Smooth muscle cell (in vitro differentiated cells): ENCODE measurements at regions not wholly inside any gene's neighbourhood (a gene's known extent, or its start where the extent isn't known, plus 50 kb on each side); places are given as distances from the start of the nearest gene placed in this dataset.

ENCODE experiments used
- DNase-seq: peaks from one replicate; lab custom pipeline; 2025; ENCODE audit not compliant: unreplicated experiment; lab: John Stamatoyannopoulos, UW
- H2AFZ ChIP-seq: fragments of 200-600 bp; sonication (generic); 2 replicates; pipeline ENCODE4 v1.6.0; 2016; ENCODE audit warnings: antibody characterized with exemption, low read depth, mild to moderate bottlenecking
- H3F3A ChIP-seq: fragments of 200-600 bp; sonication (generic); 2 replicates; pipeline ENCODE4 v1.6.0; 2017; ENCODE audit warnings: antibody characterized with exemption, low read depth
- H3K27ac ChIP-seq: fragments of 200-600 bp; sonication (generic); 2 replicates; pipeline ENCODE4 v1.5.1; 2016; ENCODE audit warnings: low read depth, mild to moderate bottlenecking
- H3K27me3 ChIP-seq: fragments of 200-600 bp; sonication (generic); 2 replicates; pipeline ENCODE4 v1.6.1; 2016; ENCODE audit warnings: low read depth, mild to moderate bottlenecking
- H3K36me3 ChIP-seq: fragments of 200-600 bp; sonication (generic); 2 replicates; pipeline ENCODE4 v1.5.1; 2016; ENCODE audit warnings: low read depth
- H3K4me1 ChIP-seq: fragments of 200-600 bp; sonication (generic); 2 replicates; pipeline ENCODE4 v1.5.1; 2016; ENCODE audit warnings: low read depth
- H3K4me2 ChIP-seq: fragments of 200-600 bp; sonication (generic); 2 replicates; pipeline ENCODE4 v1.6.0; 2016; ENCODE audit warnings: mild to moderate bottlenecking
- H3K4me3 ChIP-seq: fragments of 200-600 bp; sonication (generic); 2 replicates; pipeline ENCODE4 v1.5.1; 2016; ENCODE audit warnings: mild to moderate bottlenecking
- H3K79me2 ChIP-seq: fragments of 200-600 bp; sonication (generic); 2 replicates; pipeline ENCODE4 v1.6.0; 2016; ENCODE audit warnings: low read depth, mild to moderate bottlenecking
- H3K9ac ChIP-seq: fragments of 200-600 bp; sonication (generic); 2 replicates; pipeline ENCODE4 v1.6.0; 2016; ENCODE audit warnings: low read depth
- H3K9me3 ChIP-seq: fragments of 200-600 bp; sonication (generic); replicated peaks from 2 replicates; pipeline ENCODE4 v1.5.1; 2016; ENCODE audit warnings: low read depth
- H4K20me1 ChIP-seq: fragments of 200-600 bp; sonication (generic); 2 replicates; pipeline ENCODE4 v1.6.0; 2016; ENCODE audit warnings: low read depth
- CTCF ChIP-seq: fragments of 200-600 bp; sonication (generic); IDR thresholded peaks from 2 replicates; pipeline ENCODE4 v1.5.1; 2017; ENCODE audit warnings: borderline replicate concordance, mild to moderate bottlenecking, antibody characterized with exemption; ENCODE audit not compliant: insufficient read depth, poor library complexity, severe bottlenecking
- WGBS: methylation state at CpG from one replicate; pipeline ENCODE4 v1.1.7; 2016; ENCODE audit warnings: low lambda C conversion rate; 5-methylcytosine and 5-hydroxymethylcytosine counted together

GRCh38 chr2:2650608-2651375, 319.7 kb upstream of the MYT1L start:
- Histone ChIP-seq H3K9ac (no peak overlapping the region), H3K4me2 (no peak overlapping the region), H3K4me3 (no peak overlapping the region), H2AFZ (no peak overlapping the region), H3K79me2 (no peaks in the 10 kb centered on the region), H4K20me1 (no peaks in the 10 kb centered on the region), H3K27me3 (no peaks in the 10 kb centered on the region), H3K36me3 (no peaks in the 10 kb centered on the region), H3K4me1 (peaks cover 4% of the 10 kb centered on the region), H3K27ac (no peak overlapping the region), H3K9me3 (no peaks in the 10 kb centered on the region), H3F3A (no peaks in the 10 kb centered on the region)
- 92% methylated on average over 20 of the region's 20 CpGs for whole genome bisulfite sequencing
- TF ChIP-seq CTCF: no peak
- no peak for DNase-seq

DNA sequence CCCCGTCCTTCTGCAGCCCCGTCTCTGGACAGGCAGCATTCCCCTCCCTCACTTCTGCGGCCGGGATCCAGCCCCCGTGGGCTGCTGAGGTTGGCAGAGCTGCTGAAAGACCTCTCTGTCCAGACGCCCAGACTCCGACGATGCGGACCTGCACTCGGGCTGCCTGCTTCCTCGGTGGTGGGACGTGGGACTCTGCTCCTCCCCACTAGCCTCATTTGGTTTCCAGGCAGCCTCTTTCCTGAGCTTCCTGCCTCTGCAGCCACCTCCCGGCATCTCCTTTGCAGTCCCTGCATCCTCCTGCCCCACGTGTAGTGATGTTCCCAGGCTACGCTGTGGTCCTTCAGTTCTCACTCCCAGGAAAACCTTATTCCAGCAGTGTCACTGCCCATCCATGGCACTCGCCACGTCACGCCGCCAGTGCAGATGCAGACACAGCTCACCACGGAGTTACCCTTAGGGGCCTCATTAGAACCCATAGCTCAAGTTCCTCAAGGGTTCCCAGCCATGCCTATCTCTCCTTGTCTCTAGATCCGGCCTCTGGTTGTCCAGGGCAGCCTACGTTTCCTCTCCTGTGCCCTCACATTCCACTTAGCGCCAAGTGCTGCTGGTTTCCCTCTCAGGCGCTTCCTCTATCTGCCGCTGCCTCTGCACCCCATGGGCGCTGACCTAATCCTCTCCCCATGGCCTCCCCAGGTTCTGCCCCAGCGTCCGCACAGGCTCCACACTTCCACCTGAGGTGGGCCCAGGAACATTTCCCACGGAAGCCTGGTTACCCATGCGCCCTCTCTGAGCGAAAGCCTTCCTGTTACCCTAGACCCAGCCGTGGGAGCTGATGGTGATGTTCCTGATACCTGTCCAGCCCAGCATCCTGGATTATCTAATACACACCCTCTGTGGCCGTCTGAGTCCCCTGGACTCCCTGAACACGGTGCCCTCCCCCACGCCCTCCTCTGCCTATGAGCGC, 318.3 kb upstream of the MYT1L start:
- no peak overlapping the region for H3K4me3 ChIP-seq
- no peak for TF ChIP-seq CTCF

DNA sequence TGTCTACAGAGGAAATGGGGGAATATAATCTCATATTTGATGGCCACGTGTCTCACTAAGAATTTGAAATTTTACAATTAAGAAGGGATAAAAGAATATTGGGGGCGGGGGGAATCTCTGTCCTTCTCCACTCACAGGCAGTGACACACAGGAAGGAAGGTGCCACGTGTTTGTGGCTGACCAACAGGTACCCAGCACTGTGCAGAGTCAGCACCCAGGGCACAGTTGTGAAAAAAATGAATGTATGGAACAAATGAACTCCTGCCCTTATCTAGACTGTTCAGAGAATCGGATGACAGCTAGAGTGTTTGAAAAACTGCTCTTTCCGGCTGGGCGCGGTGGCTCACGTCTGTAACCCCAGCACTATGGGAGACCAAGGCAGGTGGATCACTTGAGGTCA, 317.0 kb upstream of the MYT1L start:
- peaks cover 4% of the 10 kb centered on the region for H3K4me1 ChIP-seq
- H3K27me3 ChIP-seq: no peaks in the 10 kb centered on the region
- H3K36me3 ChIP-seq: no peaks in the 10 kb centered on the region
- H3K9me3 ChIP-seq: no peaks in the 10 kb centered on the region
- H2AFZ ChIP-seq: no peak overlapping the region
- no peak overlapping the region for H3K4me2 ChIP-seq
- H3K9ac ChIP-seq: no peak overlapping the region
- WGBS: 93% methylated on average over 8 of the region's 8 CpGs
- TF ChIP-seq CTCF: no peak
- no peaks in the 10 kb centered on the region for H4K20me1 ChIP-seq
- H3F3A ChIP-seq: no peaks in the 10 kb centered on the region
- no peak overlapping the region for H3K4me3 ChIP-seq
- H3K79me2 ChIP-seq: no peaks in the 10 kb centered on the region
- DNase-seq: no peak
- no peak overlapping the region for H3K27ac ChIP-seq

More for the DNA sequence above, 318.3 kb upstream of the MYT1L start:
- WGBS: 90% methylated on average over 36 of the region's 36 CpGs
- DNase-seq: no peak
- no peak overlapping the region for H3K4me2 ChIP-seq
- H2AFZ ChIP-seq: no peak overlapping the region
- H3K27me3 ChIP-seq: no peaks in the 10 kb centered on the region
- peaks cover 4% of the 10 kb centered on the region for H3K4me1 ChIP-seq
- no peak overlapping the region for H3K9ac ChIP-seq
- no peak overlapping the region for H3K27ac ChIP-seq
- no peaks in the 10 kb centered on the region for H3K79me2 ChIP-seq
- no peaks in the 10 kb centered on the region for H3K36me3 ChIP-seq
- H4K20me1 ChIP-seq: no peaks in the 10 kb centered on the region
- H3F3A ChIP-seq: no peaks in the 10 kb centered on the region
- H3K9me3 ChIP-seq: no peaks in the 10 kb centered on the region
